Brain microvascular endothelial cell (primary cell): ENCODE measurements at regions not wholly inside any gene's neighbourhood (a gene's known extent, or its start where the extent isn't known, plus 50 kb on each side); places are given as distances from the start of the nearest gene placed in this dataset.

ENCODE experiments used
- DNase-seq: peaks from one replicate; pipeline ENCODE4 v3.0.0-alpha.2; 2020
- H3K27ac ChIP-seq: fragments of 250-450 bp; sonication (Bioruptor Pico); 2 replicates; pipeline ENCODE4 v1.5.1; 2020; ENCODE audit warnings: mild to moderate bottlenecking, moderate library complexity
- H3K27me3 ChIP-seq: fragments of 250-450 bp; sonication (Bioruptor Pico); replicated peaks from 2 replicates; pipeline ENCODE4 v1.5.1; 2020; ENCODE audit warnings: mild to moderate bottlenecking
- H3K36me3 ChIP-seq: fragments of 250-450 bp; sonication (Bioruptor Pico); replicated peaks from 2 replicates; pipeline ENCODE4 v1.5.1; 2020; ENCODE audit warnings: mild to moderate bottlenecking
- H3K4me3 ChIP-seq: 2 replicates; pipeline ENCODE4 v1.5.1; 2011; ENCODE audit warnings: low read depth, mild to moderate bottlenecking, control low read depth, low read length, moderate library complexity
- CTCF ChIP-seq: IDR thresholded peaks from 2 replicates; pipeline ENCODE4 v1.5.1; 2011; ENCODE audit warnings: low read depth, mild to moderate bottlenecking, moderate library complexity, low read length, control low read depth, inconsistent platforms; ENCODE audit errors: missing control alignments
- in situ Hi-C: cut with HindIII; loops from 2 replicates; pipeline ENCODE4 v1.10.0; 2017; ENCODE audit warnings: low sequenced_read_pairs, low pct_ligation_motif_present

GRCh38 chr21:36603221-36603620 lies 95.7 kb upstream of the SIM2 start:
- no peak overlapping the region for H3K4me3 ChIP-seq

GRCh38 chr21:36605426-36605825 lies 93.5 kb upstream of the SIM2 start:
- H3K4me3 ChIP-seq, result no peak overlapping the region
- no peaks in the 10 kb centered on the region for H3K27me3 ChIP-seq
- TF ChIP-seq CTCF, result no peak
- H3K36me3 ChIP-seq, result no peaks in the 10 kb centered on the region
- in situ Hi-C loops, result no loop called here
- H3K27ac ChIP-seq, result no peak overlapping the region
- no peak for DNase-seq

More at GRCh38 chr21:36603221-36603620, 95.7 kb upstream of the SIM2 start:
- Histone ChIP-seq H3K27ac (no peak overlapping the region), H3K27me3 (no peaks in the 10 kb centered on the region), H3K36me3 (no peaks in the 10 kb centered on the region)
- in situ Hi-C loops, result no loop called here
- DNase-seq, result no peak
- no peak for TF ChIP-seq CTCF

GRCh38 chr21:36606287-36606982 lies 92.5 kb upstream of the SIM2 start:
- in situ Hi-C loops, result no loop called here
- Histone ChIP-seq H3K4me3 (no peak overlapping the region), H3K36me3 (no peaks in the 10 kb centered on the region), H3K27me3 (no peaks in the 10 kb centered on the region), H3K27ac (no peak overlapping the region)
- no peak for DNase-seq
- no peak for TF ChIP-seq CTCF

GRCh38 chr21:36606983-36607325 lies 92.0 kb upstream of the SIM2 start:
- no peak for DNase-seq
- TF ChIP-seq CTCF, result no peak
- Histone ChIP-seq H3K36me3 (no peaks in the 10 kb centered on the region), H3K27ac (no peak overlapping the region), H3K4me3 (no peak overlapping the region), H3K27me3 (no peaks in the 10 kb centered on the region)
- in situ Hi-C loops, result no loop called here

GRCh38 chr21:36608041-36608896 lies 90.6 kb upstream of the SIM2 start:
- H3K27ac ChIP-seq, result no peak overlapping the region
- no peak for TF ChIP-seq CTCF
- H3K27me3 ChIP-seq, result no peaks in the 10 kb centered on the region
- in situ Hi-C loops, result no loop called here
- H3K4me3 ChIP-seq, result no peak overlapping the region
- DNase-seq, result no peak
- no peaks in the 10 kb centered on the region for H3K36me3 ChIP-seq
